Subcutaneous abdominal adipose tissue (tissue), 5 donors: ENCODE measurements at regions not wholly inside any gene's neighbourhood (a gene's known extent, or its start where the extent isn't known, plus 50 kb on each side); places are given as distances from the start of the nearest gene placed in this dataset.

ENCODE experiments used
- H3K27ac ChIP-seq: one replicate; pipeline ENCODE4 v1.7.0; 2013; ENCODE audit warnings: low read depth, mild to moderate bottlenecking, inconsistent platforms, low read length, moderate library complexity
- H3K27me3 ChIP-seq, 5 donors: one replicate each; pipeline ENCODE4 v1.7.0; 2013; ENCODE audit warnings: low read length in 5 of 5, inconsistent platforms in 1 of 5; ENCODE audit not compliant: control insufficient read depth in 5 of 5, insufficient read depth in 4 of 5
- H3K36me3 ChIP-seq, 5 donors: one replicate each; pipeline ENCODE4 v1.7.0; 2013; ENCODE audit warnings: low read length in 5 of 5; ENCODE audit not compliant: control insufficient read depth in 5 of 5, insufficient read depth in 5 of 5
- H3K4me1 ChIP-seq, 5 donors: one replicate each; pipeline ENCODE4 v1.7.0; 2013; ENCODE audit warnings: low read length in 5 of 5, mild to moderate bottlenecking in 3 of 5, moderate library complexity in 1 of 5; ENCODE audit not compliant: control insufficient read depth in 5 of 5, insufficient read depth in 5 of 5
- H3K4me3 ChIP-seq, 5 donors: one replicate each; pipeline ENCODE4 v1.7.0; 2013; ENCODE audit warnings: low read length in 5 of 5, low read depth in 1 of 5
- H3K9ac ChIP-seq, 5 donors: one replicate each; pipeline ENCODE4 v1.7.0; 2013; ENCODE audit warnings: low read length in 5 of 5, mild to moderate bottlenecking in 4 of 5, moderate library complexity in 3 of 5
- H3K9me3 ChIP-seq, 5 donors: one replicate each; pipeline ENCODE4 v1.7.0; 2013; ENCODE audit warnings: low read length in 5 of 5; ENCODE audit not compliant: control insufficient read depth in 5 of 5
- donor health status: healthy.
- donor health status: healthy.
- donor health status: healthy.
- donor health status: healthy.
- donor health status: healthy.

DNA sequence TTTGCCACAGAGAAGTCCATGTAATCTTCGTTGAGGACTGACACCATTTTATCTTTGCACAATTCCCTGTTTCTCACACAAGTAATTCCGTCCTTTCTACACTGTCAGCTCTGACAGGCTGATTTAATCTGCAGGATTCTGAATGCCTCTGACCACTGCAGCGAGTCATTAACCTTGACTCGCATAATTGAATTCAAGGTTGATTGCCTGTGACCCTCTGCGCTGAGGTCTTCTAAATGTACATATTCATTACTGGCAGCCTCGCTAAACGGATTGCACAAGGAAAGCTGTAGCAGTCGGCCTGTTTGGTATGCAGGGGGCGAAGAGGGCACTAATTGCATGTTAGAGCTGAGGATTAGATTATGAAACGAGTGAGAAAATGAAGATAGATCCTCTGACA is 147.8 kb downstream of the SHOX2 start:
- Histone ChIP-seq H3K9ac (no peak overlapping the region), H3K36me3 (no peaks in the 10 kb centered on the region), H3K4me3 (no peak overlapping the region), H3K4me1 (no peaks in the 10 kb centered on the region), H3K27ac (no peak overlapping the region), H3K27me3 (no peaks in the 10 kb centered on the region), H3K9me3 (no peaks in the 10 kb centered on the region)

GRCh38 chr3:157956850-157957249 is 149.4 kb downstream of the SHOX2 start:
- Histone ChIP-seq H3K27me3 (no peaks in the 10 kb centered on the region), H3K9me3 (no peaks in the 10 kb centered on the region), H3K27ac (no peak overlapping the region), H3K4me1 (no peaks in the 10 kb centered on the region), H3K9ac (no peak overlapping the region), H3K36me3 (no peaks in the 10 kb centered on the region), H3K4me3 (no peak overlapping the region)

GRCh38 chr3:157956176-157956575 is 150.0 kb downstream of the SHOX2 start:
- Histone ChIP-seq H3K4me1 (no peaks in the 10 kb centered on the region), H3K27me3 (no peaks in the 10 kb centered on the region), H3K4me3 (no peak overlapping the region), H3K9ac (no peak overlapping the region), H3K9me3 (no peaks in the 10 kb centered on the region), H3K36me3 (no peaks in the 10 kb centered on the region), H3K27ac (no peak overlapping the region)

- Histone ChIP-seq H3K4me1 (peaks cover 0 to 8% (median 0%) of the 10 kb centered on the region in 5 donors), H3K36me3 (no peaks in the 10 kb centered on the region), H3K9ac (no peak overlapping the region), H3K4me3 (no peak overlapping the region), H3K9me3 (no peaks in the 10 kb centered on the region), H3K27me3 (peaks cover 0 to 2% (median 0%) of the 10 kb centered on the region in 5 donors), H3K27ac (no peak overlapping the region)
These were observed 152.7 kb downstream of the SHOX2 start for GRCh38 chr3:157953565-157953964.

- H3K27ac ChIP-seq: no peak overlapping the region
- H3K4me3 ChIP-seq: no peak overlapping the region
- no peaks in the 10 kb centered on the region for H3K9me3 ChIP-seq
- no peaks in the 10 kb centered on the region for H3K36me3 ChIP-seq
- H3K9ac ChIP-seq: no peak overlapping the region
- peaks cover 0 to 8% (median 0%) of the 10 kb centered on the region in 5 donors for H3K4me1 ChIP-seq
- H3K27me3 ChIP-seq: peaks cover 0 to 2% (median 0%) of the 10 kb centered on the region in 5 donors
These were observed 157.4 kb downstream of the SHOX2 start for GRCh38 chr3:157948605-157949383.

DNA sequence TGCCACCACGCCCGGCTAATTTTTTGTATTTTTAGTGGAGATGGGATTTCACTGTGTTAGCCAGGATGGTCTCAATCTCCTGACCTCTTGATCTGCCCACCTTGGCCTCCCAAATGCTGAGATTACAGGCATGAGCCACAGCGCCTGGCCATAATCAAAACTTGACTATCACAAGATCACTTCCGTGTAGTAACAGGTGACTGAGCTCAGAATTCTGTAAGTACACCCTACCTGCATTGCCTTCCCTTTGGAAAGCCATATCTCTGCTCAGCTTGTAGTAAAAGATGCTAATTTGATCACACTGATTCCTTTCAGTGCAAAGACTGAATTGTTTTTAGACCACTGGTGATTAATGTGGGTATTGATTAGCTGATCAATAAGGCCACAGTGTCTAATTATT is 167.1 kb downstream of the SHOX2 start:
- Histone ChIP-seq H3K9me3 (no peaks in the 10 kb centered on the region), H3K27ac (no peak overlapping the region), H3K27me3 (no peaks in the 10 kb centered on the region), H3K36me3 (no peaks in the 10 kb centered on the region), H3K9ac (no peak overlapping the region), H3K4me1 (peaks cover 0 to 9% (median 3%) of the 10 kb centered on the region in 5 donors), H3K4me3 (no peak overlapping the region)

GRCh38 chr3:157938154-157938779 is 168.0 kb downstream of the SHOX2 start:
- Histone ChIP-seq H3K9me3 (no peaks in the 10 kb centered on the region), H3K36me3 (no peaks in the 10 kb centered on the region), H3K4me1 (peaks cover 0 to 9% (median 3%) of the 10 kb centered on the region in 5 donors), H3K4me3 (peak overlapping the region in 1 of 5 donors; percentile 5), H3K27me3 (no peaks in the 10 kb centered on the region), H3K27ac (no peak overlapping the region), H3K9ac (peak overlapping the region in 1 of 5 donors; percentile 39)

DNA sequence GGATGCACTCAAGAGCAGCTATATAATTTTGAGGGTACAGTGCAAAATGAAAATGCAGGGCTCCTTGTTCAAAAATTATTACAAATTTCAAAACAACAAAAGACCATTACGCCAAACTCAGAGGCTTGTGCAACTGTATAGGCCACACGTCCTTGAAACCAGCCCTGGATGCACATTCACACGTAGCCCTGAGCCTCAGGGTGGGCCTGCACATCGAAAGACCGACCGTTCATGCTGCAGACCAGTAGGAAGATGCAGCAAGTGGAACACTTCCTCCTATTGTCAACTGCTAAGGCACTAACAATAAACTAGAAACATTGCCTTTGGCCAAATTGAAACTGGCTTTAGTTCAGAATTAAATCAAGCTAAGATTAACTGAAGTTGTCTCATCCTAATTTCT is 174.7 kb downstream of the SHOX2 start:
- Histone ChIP-seq H3K4me3 (no peak overlapping the region), H3K36me3 (no peaks in the 10 kb centered on the region), H3K9ac (no peak overlapping the region), H3K9me3 (no peaks in the 10 kb centered on the region), H3K27me3 (no peaks in the 10 kb centered on the region), H3K27ac (no peak overlapping the region), H3K4me1 (no peaks in the 10 kb centered on the region)

DNA sequence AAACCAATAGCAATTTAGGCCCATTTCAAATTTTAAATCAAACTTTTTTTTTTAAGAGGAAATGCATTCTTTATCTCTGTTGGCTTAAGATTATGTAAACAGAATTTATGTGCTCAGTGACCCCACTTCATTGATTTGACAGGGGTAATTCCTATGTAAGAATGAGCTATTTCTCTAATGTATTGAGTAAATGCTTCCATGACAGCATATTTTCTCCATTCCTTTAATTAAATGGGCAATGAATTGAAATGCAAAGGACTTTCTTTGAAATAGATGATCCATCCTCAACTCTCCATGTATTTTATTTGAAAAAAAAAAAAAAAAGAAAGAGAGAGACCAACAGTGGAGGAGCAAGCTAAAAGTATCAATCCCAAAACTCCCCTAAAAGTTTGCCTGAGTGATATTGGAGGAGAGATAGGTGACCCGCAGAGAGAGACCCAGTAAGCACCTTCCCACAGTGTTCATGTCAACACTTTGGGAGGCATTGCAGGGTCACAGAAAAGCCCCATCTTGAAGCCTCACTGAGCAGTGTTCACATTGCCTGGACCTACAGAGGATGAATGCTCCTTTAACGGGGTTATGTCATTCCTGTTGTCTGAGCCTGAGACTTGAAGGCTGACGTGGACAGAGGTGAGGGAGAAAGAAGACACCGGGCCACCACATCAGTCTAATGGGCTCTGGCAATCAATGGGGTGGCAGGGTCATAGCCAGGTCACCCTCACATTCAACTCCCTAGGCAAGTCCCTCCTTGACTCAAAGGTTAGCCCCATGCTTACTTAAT is 176.0 kb downstream of the SHOX2 start:
- H3K9ac ChIP-seq: no peak overlapping the region
- no peaks in the 10 kb centered on the region for H3K9me3 ChIP-seq
- H3K4me3 ChIP-seq: no peak overlapping the region
- H3K4me1 ChIP-seq: no peaks in the 10 kb centered on the region
- H3K27me3 ChIP-seq: no peaks in the 10 kb centered on the region
- H3K36me3 ChIP-seq: no peaks in the 10 kb centered on the region
- H3K27ac ChIP-seq: no peak overlapping the region

GRCh38 chr3:157926822-157927221 is 179.4 kb downstream of the SHOX2 start:
- no peaks in the 10 kb centered on the region for H3K36me3 ChIP-seq
- no peak overlapping the region for H3K27ac ChIP-seq
- H3K4me1 ChIP-seq: peaks cover 0 to 2% (median 0%) of the 10 kb centered on the region in 5 donors

More at GRCh38 chr3:157926822-157927221, 179.4 kb downstream of the SHOX2 start:
- Histone ChIP-seq H3K27me3 (no peaks in the 10 kb centered on the region), H3K4me3 (no peak overlapping the region), H3K9ac (no peak overlapping the region), H3K9me3 (no peaks in the 10 kb centered on the region)
